Naive thymus-derived CD4-positive, alpha-beta T cell (primary cell): ENCODE measurements at regions not wholly inside any gene's neighbourhood (a gene's known extent, or its start where the extent isn't known, plus 50 kb on each side); places are given as distances from the start of the nearest gene placed in this dataset.

Experiments
- ATAC-seq: fragments of 150-1000 bp; cut with Tn5 transposase; 2 replicates; pipeline ENCODE4 v1.10.0; 2021; ENCODE audit warnings: mild to moderate bottlenecking, moderate library complexity
- CTCF ChIA-PET: fragments of 350-600 bp; sonication (Branson Sonifier 250); formaldehyde crosslinking; loops from one replicate; lab custom pipeline; 2021; ENCODE audit warnings: antibody characterized with exemption; lab: Charles Lee
- POLR2A ChIA-PET: fragments of 350-600 bp; sonication (Branson Sonifier 250); formaldehyde crosslinking; loops from one replicate; lab custom pipeline; 2021; ENCODE audit warnings: antibody characterized with exemption, inconsistent platforms; lab: Charles Lee
- DNase-seq, 9 donors: peaks; one replicate each; pipeline versions ENCODE4 v3.0.0 to v3.0.0-alpha.2; 2020 to 2022; ENCODE audit warnings: mixed read lengths in 1 of 9
- H3K27ac ChIP-seq: one replicate; pipeline ENCODE4 v1.7.0; 2013; ENCODE audit warnings: mild to moderate bottlenecking, low read depth, low read length, moderate library complexity
- H3K27me3 ChIP-seq, 2 donors: one replicate each; pipeline ENCODE4 v1.7.0; 2013; ENCODE audit warnings: low read length in 2 of 2, mild to moderate bottlenecking in 2 of 2, moderate library complexity in 2 of 2; ENCODE audit not compliant: control insufficient read depth in 2 of 2, insufficient read depth in 2 of 2
- H3K36me3 ChIP-seq, 3 experiments: 1 replicate in 2 of 3; 2 replicates in 1 of 3; pipeline ENCODE4 v1.7.0; 2013; ENCODE audit warnings: low read length in 3 of 3, mild to moderate bottlenecking in 3 of 3, moderate library complexity in 1 of 3; ENCODE audit not compliant: insufficient read depth in 3 of 3, control insufficient read depth in 2 of 3
- H3K4me1 ChIP-seq, 2 donors: one replicate each; pipeline ENCODE4 v1.7.0; 2013; ENCODE audit warnings: low read length in 2 of 2, mild to moderate bottlenecking in 2 of 2, moderate library complexity in 1 of 2; ENCODE audit not compliant: control insufficient read depth in 2 of 2, insufficient read depth in 2 of 2
- H3K4me3 ChIP-seq: 2 replicates; pipeline ENCODE4 v1.7.0; 2013; ENCODE audit warnings: mild to moderate bottlenecking, low read length
- H3K9me3 ChIP-seq, 3 experiments: 1 replicate in 2 of 3; 2 replicates in 1 of 3; pipeline ENCODE4 v1.7.0; 2013; ENCODE audit warnings: low read length in 3 of 3; ENCODE audit not compliant: control insufficient read depth in 2 of 3
- H3K27ac Mint-ChIP-seq, 9 donors: one replicate each; pipeline ENCODE4 v1.8.0; 2020 to 2022; ENCODE audit warnings: mixed read lengths in 9 of 9, mild to moderate bottlenecking in 8 of 9, moderate library complexity in 5 of 9, inconsistent platforms in 2 of 9
- H3K27me3 Mint-ChIP-seq, 5 donors: one replicate each; pipeline ENCODE4 v1.8.0; 2021 to 2022; ENCODE audit warnings: mixed read lengths in 5 of 5, mild to moderate bottlenecking in 1 of 5
- H3K36me3 Mint-ChIP-seq, 5 donors: one replicate each; pipeline ENCODE4 v1.8.0; 2020 to 2022; ENCODE audit warnings: mixed read lengths in 5 of 5, mild to moderate bottlenecking in 3 of 5, inconsistent platforms in 1 of 5
- H3K4me1 Mint-ChIP-seq, 7 donors: one replicate each; pipeline ENCODE4 v1.8.0; 2020 to 2022; ENCODE audit warnings: mixed read lengths in 7 of 7, mild to moderate bottlenecking in 3 of 7, inconsistent platforms in 1 of 7
- H3K4me3 Mint-ChIP-seq, 10 donors: one replicate each; pipeline ENCODE4 v1.8.0; 2020 to 2022; ENCODE audit warnings: mild to moderate bottlenecking in 10 of 10, mixed read lengths in 10 of 10, moderate library complexity in 6 of 10, inconsistent platforms in 2 of 10
- H3K9me3 Mint-ChIP-seq, 11 donors: one replicate each; pipeline ENCODE4 v1.8.0; 2020 to 2022; ENCODE audit warnings: mixed read lengths in 11 of 11, mild to moderate bottlenecking in 4 of 11, inconsistent platforms in 1 of 11, moderate library complexity in 1 of 11
- intact Hi-C, 2 donors: fragments of 100-400 bp; cut with micrococcal nuclease; formaldehyde crosslinking; loops; one replicate each; pipeline ENCODE4 v1.15.1; 2023

DNA sequence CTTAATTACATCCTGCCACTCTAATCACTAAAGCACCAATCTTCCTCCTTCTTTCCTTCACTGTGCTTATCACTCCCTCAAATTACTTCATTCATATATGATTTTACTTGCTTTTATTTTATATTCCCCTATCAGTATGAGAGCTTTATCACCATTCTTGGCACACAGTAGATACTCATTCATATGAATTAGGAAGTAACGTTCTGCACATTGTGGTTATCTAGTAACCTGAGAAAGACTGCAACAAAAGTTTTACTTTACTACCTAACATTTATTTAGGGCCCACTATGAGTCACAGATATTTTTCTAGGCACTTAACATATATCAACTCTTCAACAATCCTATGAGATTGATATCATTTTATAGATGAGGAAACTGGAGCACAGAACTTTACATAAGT lies 1559.9 kb upstream of the TENM4 start:
- ChIA-PET POLR2A (no interaction called here), CTCF (no interaction called here)
- Histone ChIP-seq H3K4me3 (no peak overlapping the region), H3K9me3 (no peaks in the 10 kb centered on the region), H3K27ac (no peak overlapping the region), H3K36me3 (no peaks in the 10 kb centered on the region), H3K27me3 (no peaks in the 10 kb centered on the region), H3K4me1 (no peaks in the 10 kb centered on the region)
- Mint-ChIP-seq H3K4me3 (no peak overlapping the region), H3K27ac (no peak overlapping the region), H3K27me3 (no peaks in the 10 kb centered on the region), H3K4me1 (no peaks in the 10 kb centered on the region), H3K9me3 (peaks cover 0 to 9% (median 6%) of the 10 kb centered on the region in 11 donors), H3K36me3 (no peaks in the 10 kb centered on the region)
- DNase-seq (no peak), ATAC-seq (no peak)
- intact Hi-C loops = no loop called here

GRCh38 chr11:81000334-81000733 lies 1559.5 kb upstream of the TENM4 start:
- Histone ChIP-seq H3K27me3 (no peaks in the 10 kb centered on the region), H3K4me1 (no peaks in the 10 kb centered on the region), H3K27ac (no peak overlapping the region), H3K9me3 (no peaks in the 10 kb centered on the region), H3K4me3 (no peak overlapping the region), H3K36me3 (no peaks in the 10 kb centered on the region)
- Mint-ChIP-seq H3K27me3 (no peaks in the 10 kb centered on the region), H3K4me1 (no peaks in the 10 kb centered on the region), H3K9me3 (peaks cover 0 to 9% (median 6%) of the 10 kb centered on the region in 11 donors), H3K27ac (no peak overlapping the region), H3K36me3 (no peaks in the 10 kb centered on the region), H3K4me3 (no peak overlapping the region)
- CTCF ChIA-PET = no interaction called here
- no peak for ATAC-seq
- intact Hi-C loops = no loop called here
- POLR2A ChIA-PET = no interaction called here
- DNase-seq = no peak

DNA sequence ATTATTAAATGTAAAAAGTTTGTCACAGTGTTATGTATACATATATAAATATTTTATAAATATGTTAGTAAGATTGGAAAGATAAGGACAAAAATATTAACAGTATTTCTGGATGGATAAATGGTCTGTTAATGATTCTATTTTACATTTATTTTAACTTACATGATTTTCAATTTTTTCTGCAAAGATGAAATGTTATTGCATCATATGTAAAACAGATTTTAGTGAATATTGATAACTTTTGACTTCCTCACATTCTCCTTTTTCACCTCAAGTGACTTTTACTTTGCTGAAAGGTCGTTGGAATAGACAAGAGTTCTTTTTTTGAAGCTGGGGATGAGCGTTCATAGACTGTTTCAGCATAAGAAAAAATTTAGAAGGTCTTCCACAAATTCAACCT lies 1554.7 kb upstream of the TENM4 start:
- CTCF ChIA-PET = no interaction called here
- ATAC-seq = no peak

GRCh38 chr11:80993536-80993935 lies 1552.7 kb upstream of the TENM4 start:
- Mint-ChIP-seq H3K9me3 (peaks cover 0 to 23% (median 5%) of the 10 kb centered on the region in 11 donors), H3K4me1 (no peaks in the 10 kb centered on the region), H3K4me3 (no peak overlapping the region), H3K27me3 (no peaks in the 10 kb centered on the region), H3K27ac (no peak overlapping the region), H3K36me3 (no peaks in the 10 kb centered on the region)
- Histone ChIP-seq H3K9me3 (no peaks in the 10 kb centered on the region), H3K36me3 (no peaks in the 10 kb centered on the region), H3K27me3 (no peaks in the 10 kb centered on the region), H3K27ac (no peak overlapping the region), H3K4me3 (no peak overlapping the region), H3K4me1 (no peaks in the 10 kb centered on the region)
- intact Hi-C loops = no loop called here
- ATAC-seq = no peak
- ChIA-PET POLR2A (no interaction called here), CTCF (no interaction called here)
- DNase-seq = no peak

More for the DNA sequence above, 1554.7 kb upstream of the TENM4 start:
- no peaks in the 10 kb centered on the region for H3K36me3 ChIP-seq
- no peak overlapping the region for H3K4me3 ChIP-seq
- H3K36me3 Mint-ChIP-seq = no peaks in the 10 kb centered on the region
- H3K27ac Mint-ChIP-seq = no peak overlapping the region
- intact Hi-C loops = no loop called here
- no peaks in the 10 kb centered on the region for H3K27me3 ChIP-seq
- no peaks in the 10 kb centered on the region for H3K9me3 ChIP-seq
- POLR2A ChIA-PET = no interaction called here
- no peaks in the 10 kb centered on the region for H3K4me1 Mint-ChIP-seq
- DNase-seq = no peak
- no peaks in the 10 kb centered on the region for H3K4me1 ChIP-seq
- H3K27ac ChIP-seq = no peak overlapping the region
- H3K9me3 Mint-ChIP-seq = peaks cover 0 to 16% (median 5%) of the 10 kb centered on the region in 11 donors
- no peak overlapping the region for H3K4me3 Mint-ChIP-seq
- no peaks in the 10 kb centered on the region for H3K27me3 Mint-ChIP-seq

GRCh38 chr11:80990885-80991284 lies 1550.1 kb upstream of the TENM4 start:
- ATAC-seq = no peak
- CTCF ChIA-PET = no interaction called here
- Mint-ChIP-seq H3K9me3 (peaks cover 0 to 26% (median 4%) of the 10 kb centered on the region in 11 donors), H3K4me1 (no peaks in the 10 kb centered on the region), H3K36me3 (no peaks in the 10 kb centered on the region), H3K4me3 (no peak overlapping the region), H3K27ac (no peak overlapping the region), H3K27me3 (no peaks in the 10 kb centered on the region)
- no peaks in the 10 kb centered on the region for H3K9me3 ChIP-seq
- no peaks in the 10 kb centered on the region for H3K27me3 ChIP-seq
- POLR2A ChIA-PET = no interaction called here
- H3K36me3 ChIP-seq = no peaks in the 10 kb centered on the region
- no peaks in the 10 kb centered on the region for H3K4me1 ChIP-seq
- H3K4me3 ChIP-seq = no peak overlapping the region
- no peak overlapping the region for H3K27ac ChIP-seq
- intact Hi-C loops = no loop called here
- no peak for DNase-seq

- POLR2A ChIA-PET = no interaction called here
- Histone ChIP-seq H3K4me1 (no peaks in the 10 kb centered on the region), H3K36me3 (no peaks in the 10 kb centered on the region), H3K27me3 (no peaks in the 10 kb centered on the region), H3K4me3 (no peak overlapping the region), H3K9me3 (no peaks in the 10 kb centered on the region), H3K27ac (no peak overlapping the region)
- Mint-ChIP-seq H3K36me3 (no peaks in the 10 kb centered on the region), H3K27me3 (no peaks in the 10 kb centered on the region), H3K9me3 (peaks cover 0 to 42% (median 9%) of the 10 kb centered on the region in 11 donors), H3K27ac (no peak overlapping the region), H3K4me3 (no peak overlapping the region), H3K4me1 (no peaks in the 10 kb centered on the region)
- intact Hi-C loops = no loop called here
- DNase-seq (no peak), ATAC-seq (no peak)
- CTCF ChIA-PET = no interaction called here
Measured at GRCh38 chr11:80987171-80987570, 1546.3 kb upstream of the TENM4 start.

DNA sequence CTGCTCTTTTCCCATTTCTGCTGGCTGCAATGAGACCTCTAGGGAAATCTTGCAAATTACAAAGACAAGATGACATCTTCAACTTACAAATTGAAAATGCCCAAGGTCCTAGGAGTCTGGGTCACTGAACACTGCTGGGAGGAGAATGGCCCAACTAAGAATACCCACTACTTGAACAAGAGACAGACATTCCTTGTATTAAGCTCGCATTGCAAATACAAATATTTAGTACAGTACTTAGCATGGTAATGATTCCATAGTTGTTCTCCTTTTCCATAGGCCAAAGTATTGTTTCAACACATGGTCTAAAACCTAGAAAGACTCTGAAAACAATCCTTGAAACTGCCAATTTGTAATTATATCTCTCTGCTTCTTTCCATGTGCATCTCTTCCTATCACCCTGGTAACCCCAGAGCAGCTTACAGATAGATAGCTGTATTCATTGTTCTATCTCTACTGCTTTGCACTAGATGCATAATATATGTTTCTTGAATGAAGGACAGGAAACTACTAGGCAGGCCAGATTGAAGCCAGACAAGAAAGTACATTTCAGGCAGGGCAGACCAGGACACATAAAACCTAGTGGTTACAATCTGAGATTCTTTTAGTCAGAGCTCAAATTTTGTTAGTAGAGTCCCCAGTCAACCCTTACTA lies 1545.7 kb upstream of the TENM4 start:
- intact Hi-C loops = no loop called here
- ChIA-PET POLR2A (no interaction called here), CTCF (no interaction called here)
- Histone ChIP-seq H3K27me3 (no peaks in the 10 kb centered on the region), H3K9me3 (peaks cover 0 to 2% (median 0%) of the 10 kb centered on the region in 3 experiments), H3K36me3 (no peaks in the 10 kb centered on the region), H3K4me3 (no peak overlapping the region), H3K4me1 (no peaks in the 10 kb centered on the region), H3K27ac (no peak overlapping the region)
- Mint-ChIP-seq H3K27ac (no peak overlapping the region), H3K27me3 (no peaks in the 10 kb centered on the region), H3K9me3 (peaks cover 0 to 42% (median 7%) of the 10 kb centered on the region in 11 donors), H3K4me3 (no peak overlapping the region), H3K4me1 (no peaks in the 10 kb centered on the region), H3K36me3 (no peaks in the 10 kb centered on the region)
- DNase-seq (no peak), ATAC-seq (no peak)
